ENCODE measurements at regions not wholly inside any gene's neighbourhood (a gene's known extent, or its start where the extent isn't known, plus 50 kb on each side); places are given as distances from the start of the nearest gene placed in this dataset.
A peak's percentile ranks its signal among the peaks of the same experiment; 100 is the strongest.
"Not testable (repeated sequence)": the region's sequence is repeated elsewhere in the genome, so short reads cannot be mapped to it uniquely, and the experiment has no call there.

DNA sequence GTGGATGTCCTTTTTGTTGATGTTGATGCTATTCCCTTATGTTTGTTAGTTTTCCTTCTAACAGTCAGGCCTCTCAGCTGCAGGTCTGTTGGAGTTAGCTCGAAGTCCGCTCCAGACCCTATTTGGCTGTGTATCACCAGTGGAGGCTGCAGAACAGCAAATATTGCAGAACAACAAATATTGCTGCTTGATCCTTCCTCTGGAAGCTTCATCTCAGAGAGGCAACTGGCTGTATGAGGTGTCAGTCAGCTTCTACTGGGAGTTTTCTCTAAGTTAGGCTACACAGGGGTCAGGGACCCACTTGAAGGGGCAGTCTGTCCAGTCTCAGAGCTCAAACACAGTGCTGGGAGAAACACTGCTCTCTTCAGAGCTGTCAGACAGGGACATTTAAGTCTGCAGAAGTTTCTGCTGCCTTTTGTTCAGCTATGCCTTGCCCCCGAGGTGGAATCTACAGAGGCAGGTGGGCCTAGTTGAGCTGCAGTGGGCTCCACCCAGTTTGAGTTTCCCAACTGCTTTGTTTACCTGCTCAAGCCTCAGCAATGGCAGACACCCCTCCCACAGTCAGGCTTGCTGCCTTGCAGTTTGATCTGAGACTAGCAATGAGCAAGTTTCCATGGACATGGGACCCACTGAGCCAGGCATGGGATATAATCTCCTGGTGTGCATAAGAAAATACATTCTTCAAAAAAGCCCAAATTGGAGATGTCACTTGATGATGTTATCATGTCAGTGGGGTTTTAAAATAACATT lies 99.5 kb downstream of the KDM5D start:
- DNase-seq (ENCODE audit: low read depth): no peak

DNA sequence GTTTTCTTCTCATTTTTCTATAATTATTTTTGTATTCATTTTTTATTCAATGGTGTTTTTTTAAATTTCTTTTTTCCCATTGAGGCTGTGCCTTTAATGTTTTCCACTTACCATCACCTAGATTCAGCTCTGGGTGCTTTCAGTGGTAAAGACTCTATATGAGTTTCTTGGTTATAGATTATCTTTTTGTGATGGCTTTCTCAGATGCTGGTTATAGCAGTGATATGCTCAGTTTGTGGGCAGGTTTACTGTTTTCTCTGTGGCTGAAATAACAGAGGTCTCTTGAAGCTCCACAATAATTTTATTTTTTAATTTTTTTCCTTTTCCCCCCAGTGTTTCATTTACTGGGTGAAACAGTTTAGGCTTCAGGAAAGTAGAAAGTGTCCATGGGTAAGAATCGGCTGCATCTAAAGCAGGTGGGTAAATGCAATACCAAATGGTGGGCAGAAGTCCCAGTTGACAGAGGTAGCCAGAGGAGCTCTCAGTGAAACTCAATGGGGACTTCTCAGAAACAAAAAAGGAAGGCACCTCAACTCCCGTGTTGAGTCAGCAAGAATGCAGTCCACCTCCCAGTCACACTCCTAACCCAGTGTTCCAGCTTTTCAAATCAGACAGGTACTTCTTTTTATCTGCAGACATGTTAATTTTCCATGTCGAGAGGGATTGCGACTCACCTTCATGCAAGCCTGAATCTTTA lies 106.7 kb downstream of the KDM5D start:
- DNase-seq (ENCODE audit: low read depth): no peak

DNA sequence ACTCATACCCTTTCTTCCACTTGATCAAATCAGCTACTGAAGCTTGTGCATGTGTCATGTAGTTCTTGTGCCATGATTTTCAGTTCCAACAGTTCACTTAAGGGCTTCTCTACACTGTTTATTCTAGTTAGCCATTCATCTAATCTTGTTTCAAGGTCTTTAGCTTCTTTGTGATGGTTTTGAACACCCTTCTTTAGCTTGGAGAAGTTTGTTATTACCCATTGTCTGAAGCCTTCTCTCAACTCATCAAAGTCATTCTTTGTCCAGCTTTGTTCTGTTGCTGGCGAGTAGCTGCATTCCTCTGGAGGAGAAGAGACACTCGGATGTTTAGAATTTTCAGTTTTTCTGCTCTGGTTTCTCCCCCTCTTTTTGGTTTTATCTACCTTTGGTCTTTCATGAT lies 115.6 kb downstream of the KDM5D start:
- DNase-seq (ENCODE audit: low read depth): no peak

DNA sequence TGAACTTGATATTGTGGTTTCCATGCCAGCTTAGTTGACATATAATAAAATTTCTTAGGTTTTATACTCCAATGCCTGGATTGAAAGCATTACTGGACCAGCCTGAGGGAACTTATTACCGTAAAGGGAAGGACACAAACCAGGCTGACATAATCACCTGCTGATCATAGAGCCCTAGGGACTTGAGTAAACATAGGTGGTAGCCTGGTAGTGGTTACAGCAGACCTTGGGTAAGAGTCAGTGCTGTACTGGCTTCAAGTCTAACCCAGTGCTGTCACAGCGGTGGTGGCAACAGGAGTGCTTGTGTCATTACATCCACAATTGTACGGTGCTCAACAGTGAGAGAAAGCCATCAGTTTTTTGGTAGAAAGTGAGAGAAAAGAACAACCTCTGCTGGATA lies 122.1 kb downstream of the KDM5D start:
- no peak for DNase-seq (ENCODE audit: low read depth)

DNA sequence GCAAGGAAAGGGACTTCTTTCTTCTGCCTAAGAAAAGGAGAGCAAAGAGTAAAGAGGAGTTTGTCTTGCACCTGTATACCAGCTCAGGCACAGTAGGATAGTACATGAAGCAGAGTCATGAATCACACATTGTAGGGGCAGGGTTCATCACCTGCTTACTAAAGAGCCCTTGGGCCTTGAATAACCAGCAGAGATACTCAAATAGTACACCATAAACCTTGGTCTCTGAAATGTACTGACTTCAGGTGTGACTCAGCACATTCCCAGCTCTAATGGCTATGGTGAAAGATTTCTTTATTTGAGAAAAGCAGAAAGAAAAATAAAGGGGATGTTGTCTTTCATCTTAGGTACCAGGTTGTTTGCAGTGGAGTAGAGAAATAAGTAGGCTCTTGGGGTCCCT lies 122.8 kb downstream of the KDM5D start:
- DNase-seq (ENCODE audit: low read depth): no peak

DNA sequence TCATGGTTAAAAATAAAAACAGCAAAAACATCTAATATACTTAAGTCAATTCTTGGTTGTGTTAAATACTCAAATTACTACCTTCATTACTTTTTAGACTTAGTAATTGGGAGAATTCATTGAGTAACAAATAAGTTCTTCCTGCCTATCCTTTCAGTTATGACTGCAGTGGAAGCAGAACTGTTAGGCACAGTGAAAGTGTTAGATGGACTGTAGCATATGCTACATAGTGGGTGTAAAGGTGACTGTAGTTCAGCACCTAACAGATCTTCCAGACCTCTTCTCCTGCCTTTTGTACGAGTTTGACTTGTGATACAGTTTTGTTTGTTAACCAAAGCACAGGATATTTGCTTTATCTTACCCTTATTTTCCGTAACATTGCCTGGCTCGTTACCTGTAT lies 143.4 kb downstream of the KDM5D start:
- no peak for DNase-seq (ENCODE audit: low read depth)

DNA sequence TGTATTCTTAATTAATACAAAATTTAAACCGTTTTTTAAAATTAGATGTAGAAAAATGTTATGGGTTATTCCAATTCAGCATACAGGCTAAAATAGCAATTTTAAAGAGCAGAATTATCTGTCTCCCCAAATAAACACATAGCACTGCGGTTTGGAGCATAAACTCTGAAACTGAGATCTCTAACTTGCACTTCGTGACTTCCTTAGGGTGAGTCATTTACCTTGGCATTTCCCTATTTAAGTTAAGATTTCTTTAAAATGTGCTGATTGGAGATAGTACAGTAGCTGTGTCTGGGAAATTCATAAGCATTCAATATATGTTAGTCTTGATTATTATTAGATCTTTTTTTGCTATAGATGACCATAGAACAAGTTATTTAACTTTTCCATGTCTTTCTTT lies 143.8 kb downstream of the KDM5D start:
- DNase-seq (ENCODE audit: low read depth): peak; percentile 57

DNA sequence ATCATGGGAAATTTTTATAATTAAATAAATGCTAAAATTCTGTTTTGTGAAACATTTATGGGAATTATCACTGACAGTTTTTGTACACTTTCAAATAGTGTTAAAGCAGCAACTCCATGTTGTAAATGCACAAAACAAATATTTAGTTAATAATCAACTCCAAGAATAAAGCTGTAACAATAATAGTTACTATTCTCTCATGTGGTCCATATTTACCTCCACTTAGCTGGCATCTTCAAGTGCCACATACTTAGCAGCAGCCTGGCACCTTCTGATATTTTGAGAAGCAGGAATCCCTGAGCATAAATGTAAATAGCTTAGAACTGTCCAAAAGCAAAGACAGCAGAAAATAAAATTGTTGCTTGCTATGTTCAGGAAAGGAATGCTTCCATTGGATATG lies 154.3 kb downstream of the KDM5D start:
- no peak for DNase-seq (ENCODE audit: low read depth)

DNA sequence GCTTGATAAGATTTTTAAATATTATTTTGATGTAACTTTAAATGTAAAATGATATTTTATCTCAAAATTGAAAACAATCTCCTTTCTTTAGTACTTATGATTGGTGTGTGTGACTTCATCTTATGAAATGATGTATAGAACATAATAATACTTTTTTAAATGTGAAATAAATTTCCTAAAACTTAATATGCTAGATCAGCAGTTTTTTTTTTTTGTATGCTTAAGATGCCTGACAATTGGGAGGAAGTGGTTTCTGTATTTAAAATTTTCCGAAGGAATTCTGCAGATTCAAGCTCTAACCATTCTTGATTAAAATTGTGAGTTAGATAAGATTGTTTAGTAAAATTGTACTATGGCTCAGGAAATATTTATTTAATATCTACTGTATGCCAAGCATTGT lies 154.9 kb downstream of the KDM5D start:
- DNase-seq (ENCODE audit: low read depth): no peak

DNA sequence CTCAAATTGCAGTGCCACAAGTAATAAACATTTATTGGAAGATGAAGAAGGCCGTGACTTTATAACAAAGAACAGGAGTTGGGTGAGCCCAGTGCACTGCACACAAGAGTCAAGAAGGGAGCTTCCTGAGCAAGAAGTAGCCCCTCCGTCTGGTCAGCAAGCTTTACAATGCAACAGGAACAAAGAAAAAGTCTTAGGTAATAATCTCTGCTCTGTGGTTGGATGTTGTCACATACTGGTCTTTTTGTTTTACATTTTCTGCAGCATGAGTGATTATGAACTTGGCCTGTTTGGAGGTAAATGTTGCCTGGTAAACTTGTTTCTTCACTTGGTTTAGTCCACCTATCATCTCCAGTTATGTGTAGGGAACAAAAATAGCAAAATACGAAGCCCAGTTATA lies 157.2 kb downstream of the KDM5D start:
- no peak for DNase-seq (ENCODE audit: low read depth)

DNA sequence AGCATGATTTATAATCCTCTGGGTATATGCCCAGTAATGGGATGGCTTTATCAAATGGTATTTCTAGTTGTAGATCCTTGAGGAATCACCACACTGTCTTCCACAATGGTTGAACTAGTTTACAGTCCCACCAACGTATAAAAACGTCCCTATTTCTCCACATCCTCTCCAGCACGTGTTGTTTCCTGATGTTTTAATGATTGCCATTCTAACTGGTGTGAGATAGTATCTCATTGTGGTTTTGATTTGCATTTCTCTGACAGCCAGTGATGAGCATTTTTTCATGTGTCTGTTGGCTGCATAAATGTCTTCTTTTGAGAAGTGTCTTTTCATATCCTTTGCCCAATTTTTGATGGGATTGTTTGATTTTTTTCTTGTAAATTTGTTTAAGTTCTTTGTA lies 163.5 kb downstream of the KDM5D start:
- DNase-seq (ENCODE audit: low read depth): not testable (repeated sequence)

DNA sequence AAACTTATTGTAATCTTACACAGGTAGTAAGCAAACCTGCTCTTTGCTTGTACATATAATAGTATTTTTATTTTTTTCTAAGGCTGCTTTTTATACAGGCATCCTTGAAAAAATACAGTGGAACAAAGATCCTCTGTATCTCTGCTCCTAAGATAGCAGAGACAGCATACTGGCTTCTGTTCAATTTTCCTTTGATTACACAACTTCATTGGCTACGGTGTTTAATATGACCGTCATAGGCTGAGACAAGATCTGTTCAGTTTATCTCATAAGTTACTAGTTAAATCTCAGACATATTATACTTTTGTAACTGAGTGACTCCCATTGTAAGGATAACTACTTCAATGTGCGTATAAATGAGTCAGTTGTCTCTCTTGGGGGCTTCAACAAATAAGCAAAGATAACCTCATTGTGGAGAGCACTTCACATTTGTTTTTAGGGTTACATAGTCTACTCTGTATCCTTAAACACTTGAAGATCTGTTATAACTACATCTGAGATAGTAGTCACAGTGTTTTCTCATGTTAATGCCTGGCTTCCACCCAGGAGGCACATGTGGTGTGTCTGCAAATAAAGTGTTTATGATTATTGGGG lies 166.1 kb downstream of the KDM5D start:
- no peak for DNase-seq (ENCODE audit: low read depth)

DNA sequence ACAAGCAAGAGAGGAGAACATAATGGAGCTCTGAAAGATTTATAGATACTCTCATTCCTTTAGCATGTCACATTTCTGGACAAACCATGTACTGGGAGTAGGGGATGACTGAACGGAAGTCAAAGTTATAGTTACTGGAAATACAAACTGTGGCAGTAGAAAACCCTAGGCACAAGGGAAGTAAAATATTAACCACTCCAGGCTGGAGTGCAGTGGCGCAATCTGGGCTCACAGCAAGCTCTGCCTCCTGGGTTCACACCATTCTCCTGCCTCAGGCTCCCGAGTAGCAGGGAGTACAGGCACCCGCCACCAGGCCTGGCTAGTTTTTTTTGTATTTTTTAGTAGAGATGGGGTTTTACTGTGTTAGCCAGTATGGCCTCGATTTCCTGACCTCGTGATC lies 167.3 kb downstream of the KDM5D start:
- no peak for DNase-seq (ENCODE audit: low read depth)

DNA sequence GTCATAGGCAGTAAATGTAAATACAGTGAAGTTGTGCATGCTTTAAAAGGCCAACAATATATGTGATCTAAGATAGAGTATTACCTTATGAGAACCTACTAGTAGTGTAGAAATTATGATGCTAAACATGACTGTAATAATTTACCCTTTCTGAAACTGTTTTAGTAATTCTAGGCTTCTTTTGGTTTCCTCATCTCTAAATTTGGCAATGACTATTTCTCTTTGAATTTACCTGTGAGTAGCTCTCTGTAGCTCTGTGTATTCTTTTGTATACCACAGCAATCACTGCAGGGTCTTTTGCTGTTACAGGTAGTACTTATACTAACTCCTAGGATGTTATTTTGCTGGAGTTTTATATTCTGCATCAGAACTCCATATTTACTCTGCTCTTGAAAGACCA lies 169.6 kb downstream of the KDM5D start:
- DNase-seq (ENCODE audit: low read depth): no peak

DNA sequence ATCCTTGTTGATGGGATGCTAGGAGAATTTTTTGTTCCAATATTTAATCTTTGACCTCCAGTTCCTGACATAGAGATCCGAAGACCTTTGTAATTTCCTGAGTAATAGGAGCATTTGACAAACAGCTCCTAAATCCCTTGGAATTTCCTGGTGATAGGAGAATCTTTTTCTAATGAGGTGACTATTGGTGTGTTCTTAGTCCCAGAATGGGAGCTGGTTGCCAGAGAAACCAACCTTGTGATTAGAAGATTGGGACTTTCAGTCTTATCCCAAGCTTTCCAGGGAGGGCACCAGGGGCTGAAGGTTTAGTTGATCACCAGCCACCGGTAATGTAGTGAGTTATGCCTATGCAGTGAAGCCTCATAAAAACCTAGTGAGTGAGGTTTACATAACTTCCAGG lies 170.9 kb downstream of the KDM5D start:
- no peak for DNase-seq (ENCODE audit: low read depth)

DNA sequence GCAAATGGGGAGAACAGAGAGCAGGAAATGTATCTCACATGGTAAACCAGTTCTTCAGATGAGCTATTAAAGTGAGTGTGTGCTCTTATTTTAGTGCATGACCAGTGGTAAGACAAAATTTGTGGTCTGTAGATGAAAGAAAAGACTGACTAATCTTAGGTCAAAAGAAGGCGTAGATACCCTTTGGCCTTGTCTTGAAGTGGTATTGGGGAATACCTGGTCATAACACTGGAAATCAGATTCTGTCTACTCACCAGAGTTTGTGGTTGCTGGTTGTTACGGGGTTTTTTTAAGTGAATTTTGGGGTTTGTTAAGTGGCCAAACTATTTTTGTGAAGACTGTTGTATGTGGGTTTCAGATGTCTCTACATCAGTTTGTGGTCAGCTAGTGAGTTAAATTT lies 173.5 kb downstream of the KDM5D start:
- DNase-seq (ENCODE audit: low read depth): no peak

DNA sequence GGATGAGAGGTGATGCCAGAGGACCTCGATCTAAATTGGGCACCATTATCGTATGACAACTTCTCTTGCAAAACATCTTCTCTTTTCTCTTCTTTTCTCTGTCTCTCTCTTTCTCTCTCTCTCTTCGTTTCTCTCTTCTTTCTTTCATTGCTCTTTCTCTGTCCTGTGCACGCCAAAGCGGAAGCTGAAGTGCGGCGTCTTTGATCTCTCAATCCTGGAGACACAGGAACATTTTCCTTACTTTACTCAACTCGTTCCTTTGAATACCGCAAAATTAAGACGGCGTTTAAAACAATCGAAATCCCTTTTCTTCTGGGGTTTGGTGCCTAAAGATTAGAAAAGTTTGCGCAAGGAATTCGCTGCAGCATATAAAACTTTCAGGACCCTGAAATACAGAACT lies 176.6 kb downstream of the KDM5D start:
- peak; percentile 29 for DNase-seq (ENCODE audit: low read depth)

DNA sequence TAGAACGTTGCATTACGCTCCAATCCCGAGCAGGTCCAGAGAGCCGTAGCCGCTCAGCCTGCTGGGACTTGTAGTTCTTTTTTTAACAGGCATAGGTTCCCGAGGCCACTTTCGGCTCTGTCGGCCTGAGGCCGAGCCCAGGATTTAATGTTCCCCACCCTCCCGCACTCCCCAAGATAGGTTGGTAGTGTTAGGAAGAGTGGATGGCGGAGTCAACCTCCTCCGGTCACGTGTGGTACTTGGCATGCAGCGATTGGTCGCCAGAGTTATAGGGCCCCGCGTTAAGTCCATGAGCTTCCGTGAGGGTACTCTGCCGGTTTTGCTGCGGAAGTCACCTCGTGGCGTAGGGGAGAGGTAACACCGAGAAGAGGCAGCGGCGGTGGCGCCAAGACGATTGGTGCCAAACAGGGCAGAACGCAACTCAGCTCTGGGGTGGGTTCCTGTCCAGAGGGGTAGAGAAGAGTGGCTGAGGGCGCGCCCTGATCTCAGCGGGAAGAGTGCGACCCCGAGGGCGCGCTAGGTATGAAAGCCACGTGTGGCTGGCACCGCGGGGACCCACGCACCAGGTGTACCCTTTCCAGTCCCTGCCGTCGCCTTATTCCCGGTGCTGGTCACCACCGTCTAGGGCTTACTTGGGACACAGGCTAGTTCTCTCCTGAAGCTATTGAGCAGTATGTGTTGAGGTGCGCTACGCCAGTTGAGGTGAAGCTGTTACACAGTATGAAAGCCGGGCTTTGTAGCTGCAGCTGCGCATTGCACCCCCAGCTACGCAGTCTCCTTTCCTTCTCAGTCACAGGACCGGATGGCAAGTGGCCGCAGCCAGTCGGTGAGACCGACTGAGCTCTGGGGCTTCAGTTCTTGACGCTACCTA lies 177.2 kb downstream of the KDM5D start:
- peak; percentile 85 for DNase-seq (ENCODE audit: low read depth)

DNA sequence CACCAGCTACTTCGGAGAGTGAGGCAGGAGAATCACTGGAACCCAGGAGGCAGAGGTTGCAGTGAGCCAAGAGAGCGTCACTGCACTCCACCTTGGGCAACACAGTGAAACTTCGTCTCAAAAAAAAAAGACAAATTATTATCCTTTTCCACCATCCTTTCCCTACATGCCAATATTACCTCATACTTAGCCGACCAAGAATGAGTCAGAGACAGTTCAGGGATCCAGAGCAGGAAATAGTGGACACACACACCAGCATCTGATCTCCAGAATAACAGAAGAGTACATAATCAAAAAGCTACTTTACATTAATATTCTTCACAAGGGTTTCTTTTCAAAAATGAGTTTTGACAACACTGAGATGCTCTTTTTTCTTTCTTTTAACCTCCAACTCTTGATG lies 185.4 kb downstream of the KDM5D start:
- peak; percentile 50 for DNase-seq (ENCODE audit: low read depth)

DNA sequence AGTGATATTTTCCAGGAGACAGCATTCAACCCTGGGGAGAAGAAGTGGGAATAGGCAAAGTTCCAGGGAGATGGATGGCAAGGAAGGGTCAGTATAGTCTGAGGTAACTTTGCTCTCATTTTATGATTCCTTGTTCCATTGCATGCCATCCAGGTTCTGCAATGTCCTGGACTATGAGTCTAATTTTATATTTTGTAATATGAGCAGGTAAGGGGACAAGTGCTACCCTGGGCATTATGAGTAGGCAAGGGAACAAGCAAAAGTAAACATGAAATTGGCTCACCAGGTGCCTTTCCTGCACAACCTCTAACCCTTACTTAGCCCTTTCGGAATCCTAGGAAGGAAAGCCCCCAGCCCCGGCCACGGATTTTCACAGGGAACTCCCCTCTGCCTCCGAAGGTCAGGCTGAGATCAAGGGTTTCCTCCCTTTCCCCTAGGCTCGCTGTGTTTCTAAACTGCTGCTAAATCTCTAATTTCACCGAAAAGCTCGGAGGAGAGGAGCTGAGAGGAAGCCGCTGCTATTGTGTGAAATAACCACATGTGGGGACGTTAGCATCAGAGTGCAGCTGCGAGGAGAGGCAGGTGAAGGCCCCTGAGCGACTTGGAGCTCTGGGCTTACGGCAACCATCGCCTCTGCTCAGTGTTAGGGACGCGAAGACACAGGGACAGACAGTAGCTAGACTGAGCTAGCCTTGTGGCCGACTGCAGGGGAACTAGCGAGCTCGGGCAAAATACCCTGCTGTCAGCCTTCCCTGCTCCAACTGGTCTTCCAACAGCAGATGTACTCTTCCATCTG lies 194.7 kb downstream of the KDM5D start:
- no peak for DNase-seq (ENCODE audit: low read depth)

DNA sequence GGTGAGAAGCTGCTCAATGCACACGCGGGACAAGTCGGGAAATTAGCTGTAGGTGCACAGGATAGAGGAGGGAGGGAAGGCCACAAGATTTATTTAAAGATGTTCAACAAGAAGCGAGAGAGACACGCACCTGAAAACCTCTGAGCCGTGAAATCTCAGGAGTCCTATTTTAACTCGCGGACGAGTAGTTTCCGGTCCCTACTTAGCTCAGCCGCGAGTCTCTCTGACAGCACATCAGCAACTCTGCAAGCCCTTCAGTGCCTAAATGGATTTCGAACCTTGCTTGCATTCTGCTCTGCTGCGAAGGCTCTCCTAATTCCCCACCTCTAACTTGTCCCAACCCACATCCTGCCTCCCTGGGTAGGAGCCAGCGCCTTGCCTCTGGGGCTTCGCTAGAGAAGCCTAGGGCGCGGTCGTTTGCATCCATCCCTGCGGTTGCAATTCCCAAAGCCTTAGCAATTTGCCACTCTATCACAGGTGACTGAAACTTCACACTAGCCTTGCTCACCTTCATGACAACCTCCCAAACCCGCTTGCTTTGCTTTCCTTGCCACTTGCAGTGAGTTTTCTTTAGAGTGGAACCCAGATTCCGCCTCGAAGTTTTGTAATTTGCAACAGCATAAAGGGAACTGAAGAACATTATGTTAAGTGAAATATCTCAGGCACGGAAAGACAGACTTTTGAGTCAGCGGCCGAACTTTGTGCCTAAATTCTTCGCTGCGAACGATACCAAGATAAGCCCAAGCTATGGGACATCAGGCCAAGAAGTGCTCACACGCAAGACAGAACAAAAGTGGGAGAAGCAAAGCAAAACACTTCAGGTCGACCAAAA lies 202.8 kb downstream of the KDM5D start:
- DNase-seq (ENCODE audit: low read depth): no peak
